Colonic mucosa (tissue), 4 donors: ENCODE measurements at regions not wholly inside any gene's neighbourhood (a gene's known extent, or its start where the extent isn't known, plus 50 kb on each side); places are given as distances from the start of the nearest gene placed in this dataset.
"Not testable (repeated sequence)": the region's sequence is repeated elsewhere in the genome, so short reads cannot be mapped to it uniquely, and the experiment has no call there.

ENCODE experiments used
- DNase-seq: peaks from one replicate; pipeline ENCODE4 v3.0.0-alpha.2; 2020
- H3K27ac ChIP-seq: fragments of 200-600 bp; one replicate; pipeline ENCODE4 v1.8.0; 2021
- H3K27me3 ChIP-seq: fragments of 200-600 bp; one replicate; pipeline ENCODE4 v1.8.0; 2021
- H3K36me3 ChIP-seq: fragments of 200-600 bp; one replicate; pipeline ENCODE4 v1.8.0; 2021
- H3K4me1 ChIP-seq: fragments of 200-600 bp; one replicate; pipeline ENCODE4 v1.8.0; 2021; ENCODE audit warnings: mild to moderate bottlenecking
- H3K4me3 ChIP-seq: fragments of 200-600 bp; one replicate; pipeline ENCODE4 v1.8.0; 2021
- H3K9ac ChIP-seq, 2 donors: one replicate each; pipeline ENCODE4 v1.7.0; 2013; ENCODE audit warnings: control low read depth in 2 of 2, low read depth in 2 of 2, low read length in 2 of 2
- H3K9me3 ChIP-seq: fragments of 200-600 bp; one replicate; pipeline ENCODE4 v1.8.0; 2021
- CTCF ChIP-seq: fragments of 200-600 bp; IDR thresholded peaks from one replicate; pipeline ENCODE4 v1.8.0; 2022; ENCODE audit warnings: antibody characterized with exemption, mild to moderate bottlenecking
- intact Hi-C: fragments of 100-400 bp; cut with DNase I; formaldehyde crosslinking; loops from one replicate; pipeline ENCODE4 v1.14.1; 2022
- donor health status: healthy.
- donor health status: DM: no; HTN: no; CAD: no.
- donor health status: DM: no; HTN: no; CAD: no.

GRCh38 chr2:234382131-234382530 lies 114.8 kb downstream of the ARL4C start:
- intact Hi-C loops, result no loop called here
- no peak for DNase-seq
- Histone ChIP-seq H3K9me3 (no peaks in the 10 kb centered on the region), H3K9ac (no peak overlapping the region), H3K27me3 (no peaks in the 10 kb centered on the region), H3K4me1 (no peaks in the 10 kb centered on the region), H3K27ac (no peak overlapping the region), H3K36me3 (no peaks in the 10 kb centered on the region), H3K4me3 (no peak overlapping the region)
- TF ChIP-seq CTCF, result no peak

GRCh38 chr2:234378958-234379357 lies 117.9 kb downstream of the ARL4C start:
- H3K9ac ChIP-seq, H3K4me3 ChIP-seq, H3K27me3 ChIP-seq, DNase-seq, H3K27ac ChIP-seq, H3K36me3 ChIP-seq, H3K9me3 ChIP-seq, intact Hi-C loops, H3K4me1 ChIP-seq: not testable (repeated sequence)

- Histone ChIP-seq H3K9me3 (no peaks in the 10 kb centered on the region), H3K4me3 (no peak overlapping the region), H3K27me3 (no peaks in the 10 kb centered on the region), H3K36me3 (no peaks in the 10 kb centered on the region), H3K9ac (no peak overlapping the region), H3K27ac (no peak overlapping the region), H3K4me1 (no peaks in the 10 kb centered on the region)
- DNase-seq, result no peak
- TF ChIP-seq CTCF, result no peak
- intact Hi-C loops, result no loop called here
These were observed 118.4 kb downstream of the ARL4C start for GRCh38 chr2:234378440-234378839.

GRCh38 chr2:234377761-234378391 lies 119.0 kb downstream of the ARL4C start:
- DNase-seq, result no peak
- Histone ChIP-seq H3K27me3 (no peaks in the 10 kb centered on the region), H3K27ac (no peak overlapping the region), H3K9me3 (no peaks in the 10 kb centered on the region), H3K9ac (no peak overlapping the region), H3K36me3 (no peaks in the 10 kb centered on the region), H3K4me1 (no peaks in the 10 kb centered on the region), H3K4me3 (no peak overlapping the region)
- intact Hi-C loops, result no loop called here
- no peak for TF ChIP-seq CTCF

- intact Hi-C loops, result no loop called here
- TF ChIP-seq CTCF, result no peak
- Histone ChIP-seq H3K27ac (no peak overlapping the region), H3K4me3 (no peak overlapping the region), H3K27me3 (no peaks in the 10 kb centered on the region), H3K36me3 (no peaks in the 10 kb centered on the region), H3K4me1 (no peaks in the 10 kb centered on the region), H3K9ac (no peak overlapping the region), H3K9me3 (no peaks in the 10 kb centered on the region)
- no peak for DNase-seq
These were observed 120.7 kb downstream of the ARL4C start for GRCh38 chr2:234376229-234376628.

- H3K4me1 ChIP-seq, result no peaks in the 10 kb centered on the region
- no peak for DNase-seq
- no peaks in the 10 kb centered on the region for H3K9me3 ChIP-seq
- no peaks in the 10 kb centered on the region for H3K27me3 ChIP-seq
- no peak for TF ChIP-seq CTCF
- H3K4me3 ChIP-seq, result no peak overlapping the region
- no peak overlapping the region for H3K9ac ChIP-seq
- no peak overlapping the region for H3K27ac ChIP-seq
- H3K36me3 ChIP-seq, result no peaks in the 10 kb centered on the region
- intact Hi-C loops, result no loop called here
These were observed 121.6 kb downstream of the ARL4C start for GRCh38 chr2:234375176-234375880.
